ENCODE measurements at regions not wholly inside any gene's neighbourhood (a gene's known extent, or its start where the extent isn't known, plus 50 kb on each side); places are given as distances from the start of the nearest gene placed in this dataset.

DNA sequence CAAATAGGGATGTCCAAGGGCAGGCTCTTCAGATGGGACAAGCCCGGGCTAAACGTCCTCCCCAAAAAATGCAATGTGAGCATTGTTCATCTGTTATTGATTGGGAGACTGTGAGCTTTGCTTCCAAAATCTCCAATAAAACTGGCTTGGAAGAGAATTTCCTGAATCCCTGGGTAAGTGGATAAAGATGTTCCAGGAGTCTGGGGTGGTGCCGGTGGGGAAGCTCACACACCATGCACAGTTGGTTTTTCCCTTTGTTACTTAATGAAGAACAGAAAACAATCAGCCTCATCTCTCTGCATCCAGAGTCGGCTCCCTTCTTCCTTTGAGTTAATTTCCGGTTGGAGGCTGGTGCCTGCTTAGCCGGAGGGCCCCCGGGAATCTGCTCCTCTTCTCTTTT lies 72.1 kb upstream of the ZBTB40 start:
- H3K4me3 ChIP-seq (ENCODE audit: low read depth, low read length): no peak overlapping the region
- H3K27ac ChIP-seq (ENCODE audit: low read depth, low read length): peak overlapping the region; percentile 30
- no peak overlapping the region for H3K9ac ChIP-seq (ENCODE audit: low read depth, low read length)
- H3K4me1 ChIP-seq (ENCODE audit: control insufficient read depth, insufficient read depth, low read length): peaks cover 7% of the 10 kb centered on the region
- no peaks in the 10 kb centered on the region for H3K36me3 ChIP-seq (ENCODE audit: control insufficient read depth, insufficient read depth, low read length)
- no peaks in the 10 kb centered on the region for H3K9me3 ChIP-seq (ENCODE audit: control insufficient read depth, insufficient read depth, low read length)
- no peaks in the 10 kb centered on the region for H3K27me3 ChIP-seq (ENCODE audit: control insufficient read depth, insufficient read depth, low read length)

GRCh38 chr1:22380024-22380785 lies 71.4 kb upstream of the ZBTB40 start:
- Histone ChIP-seq H3K36me3 (ENCODE audit: control insufficient read depth, insufficient read depth, low read length) (no peaks in the 10 kb centered on the region), H3K9ac (ENCODE audit: low read depth, low read length) (no peak overlapping the region), H3K4me1 (ENCODE audit: control insufficient read depth, insufficient read depth, low read length) (peaks cover 7% of the 10 kb centered on the region), H3K4me3 (ENCODE audit: low read depth, low read length) (no peak overlapping the region), H3K27me3 (ENCODE audit: control insufficient read depth, insufficient read depth, low read length) (no peaks in the 10 kb centered on the region), H3K27ac (ENCODE audit: low read depth, low read length) (no peak overlapping the region), H3K9me3 (ENCODE audit: control insufficient read depth, insufficient read depth, low read length) (no peaks in the 10 kb centered on the region)

- Histone ChIP-seq H3K9me3 (ENCODE audit: control insufficient read depth, insufficient read depth, low read length) (no peaks in the 10 kb centered on the region), H3K27ac (ENCODE audit: low read depth, low read length) (no peak overlapping the region), H3K4me1 (ENCODE audit: control insufficient read depth, insufficient read depth, low read length) (peaks cover 1% of the 10 kb centered on the region; the same call in 1 of the 2 replicates), H3K36me3 (ENCODE audit: control insufficient read depth, insufficient read depth, low read length) (no peaks in the 10 kb centered on the region), H3K4me3 (ENCODE audit: low read depth, low read length) (no peak overlapping the region), H3K27me3 (ENCODE audit: control insufficient read depth, insufficient read depth, low read length) (no peaks in the 10 kb centered on the region), H3K9ac (ENCODE audit: low read depth, low read length) (no peak overlapping the region)
Measured at GRCh38 chr1:22383526-22384294, 67.9 kb upstream of the ZBTB40 start.

GRCh38 chr1:22385537-22385936 lies 66.1 kb upstream of the ZBTB40 start:
- Histone ChIP-seq H3K4me1 (ENCODE audit: control insufficient read depth, insufficient read depth, low read length) (peaks cover 5% of the 10 kb centered on the region), H3K36me3 (ENCODE audit: control insufficient read depth, insufficient read depth, low read length) (no peaks in the 10 kb centered on the region), H3K27ac (ENCODE audit: low read depth, low read length) (no peak overlapping the region), H3K4me3 (ENCODE audit: low read depth, low read length) (no peak overlapping the region), H3K9me3 (ENCODE audit: control insufficient read depth, insufficient read depth, low read length) (no peaks in the 10 kb centered on the region), H3K9ac (ENCODE audit: low read depth, low read length) (no peak overlapping the region), H3K27me3 (ENCODE audit: control insufficient read depth, insufficient read depth, low read length) (no peaks in the 10 kb centered on the region)

GRCh38 chr1:22386774-22387173 lies 64.9 kb upstream of the ZBTB40 start:
- H3K4me1 ChIP-seq (ENCODE audit: control insufficient read depth, insufficient read depth, low read length): peaks cover 5% of the 10 kb centered on the region
- no peak overlapping the region for H3K27ac ChIP-seq (ENCODE audit: low read depth, low read length)
- H3K4me3 ChIP-seq (ENCODE audit: low read depth, low read length): no peak overlapping the region
- H3K9me3 ChIP-seq (ENCODE audit: control insufficient read depth, insufficient read depth, low read length): no peaks in the 10 kb centered on the region
- no peak overlapping the region for H3K9ac ChIP-seq (ENCODE audit: low read depth, low read length)
- no peaks in the 10 kb centered on the region for H3K27me3 ChIP-seq (ENCODE audit: control insufficient read depth, insufficient read depth, low read length)
- no peaks in the 10 kb centered on the region for H3K36me3 ChIP-seq (ENCODE audit: control insufficient read depth, insufficient read depth, low read length)

- Histone ChIP-seq H3K9me3 (ENCODE audit: control insufficient read depth, insufficient read depth, low read length) (no peaks in the 10 kb centered on the region), H3K27ac (ENCODE audit: low read depth, low read length) (no peak overlapping the region), H3K4me3 (ENCODE audit: low read depth, low read length) (no peak overlapping the region), H3K4me1 (ENCODE audit: control insufficient read depth, insufficient read depth, low read length) (peaks cover 5% of the 10 kb centered on the region), H3K36me3 (ENCODE audit: control insufficient read depth, insufficient read depth, low read length) (no peaks in the 10 kb centered on the region), H3K27me3 (ENCODE audit: control insufficient read depth, insufficient read depth, low read length) (no peaks in the 10 kb centered on the region), H3K9ac (ENCODE audit: low read depth, low read length) (no peak overlapping the region; the same call in 1 of the 2 replicates)
Measured at GRCh38 chr1:22387919-22388580, 63.6 kb upstream of the ZBTB40 start.

DNA sequence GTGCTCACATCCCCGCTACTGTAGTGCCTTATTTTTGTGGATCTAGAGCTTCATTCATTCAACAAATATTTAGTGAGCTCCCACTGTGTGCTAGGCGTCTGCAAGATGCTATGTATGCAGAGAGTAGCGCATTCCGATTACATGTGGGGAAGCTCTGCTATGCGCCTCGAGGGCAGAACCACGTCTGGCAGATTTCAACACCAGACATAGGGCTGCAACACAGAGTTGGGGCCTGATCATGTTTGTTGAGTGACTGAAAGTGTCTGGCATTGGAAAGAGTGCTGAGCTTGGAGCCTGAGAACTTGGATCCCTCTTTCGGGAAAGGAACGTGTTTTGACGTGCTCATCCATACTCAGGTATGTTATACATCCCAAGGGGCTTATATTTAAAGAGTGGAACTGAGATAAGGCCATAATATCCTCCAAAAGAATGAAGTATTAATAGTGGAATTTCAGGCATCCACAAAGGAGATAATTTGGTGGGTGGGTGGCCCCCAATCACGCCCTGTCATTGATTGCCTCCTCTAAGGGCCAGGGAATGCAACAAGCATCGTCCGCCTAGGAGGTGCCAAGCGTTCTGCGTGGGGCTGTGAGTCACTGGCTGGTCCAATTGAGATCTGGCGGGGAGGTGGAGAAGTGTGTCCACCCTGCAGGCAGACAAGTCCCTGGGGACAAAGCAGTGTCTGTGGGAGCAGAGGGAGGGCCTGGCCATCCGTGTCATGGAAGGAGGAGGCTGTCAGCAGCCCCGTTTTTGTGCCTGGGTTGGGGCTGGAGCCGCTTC lies 62.8 kb upstream of the ZBTB40 start:
- no peak overlapping the region for H3K9ac ChIP-seq (ENCODE audit: low read depth, low read length)
- no peaks in the 10 kb centered on the region for H3K27me3 ChIP-seq (ENCODE audit: control insufficient read depth, insufficient read depth, low read length)
- no peak overlapping the region for H3K27ac ChIP-seq (ENCODE audit: low read depth, low read length)
- H3K36me3 ChIP-seq (ENCODE audit: control insufficient read depth, insufficient read depth, low read length): no peaks in the 10 kb centered on the region
- peaks cover 5% of the 10 kb centered on the region for H3K4me1 ChIP-seq (ENCODE audit: control insufficient read depth, insufficient read depth, low read length)
- no peak overlapping the region for H3K4me3 ChIP-seq (ENCODE audit: low read depth, low read length)
- no peaks in the 10 kb centered on the region for H3K9me3 ChIP-seq (ENCODE audit: control insufficient read depth, insufficient read depth, low read length)

- Histone ChIP-seq H3K9ac (ENCODE audit: low read depth, low read length) (no peak overlapping the region), H3K27ac (ENCODE audit: low read depth, low read length) (no peak overlapping the region), H3K36me3 (ENCODE audit: control insufficient read depth, insufficient read depth, low read length) (no peaks in the 10 kb centered on the region), H3K4me3 (ENCODE audit: low read depth, low read length) (no peak overlapping the region), H3K4me1 (ENCODE audit: control insufficient read depth, insufficient read depth, low read length) (peaks cover 10% of the 10 kb centered on the region), H3K9me3 (ENCODE audit: control insufficient read depth, insufficient read depth, low read length) (no peaks in the 10 kb centered on the region), H3K27me3 (ENCODE audit: control insufficient read depth, insufficient read depth, low read length) (no peaks in the 10 kb centered on the region)
Measured at GRCh38 chr1:22393587-22393986, 58.1 kb upstream of the ZBTB40 start.

DNA sequence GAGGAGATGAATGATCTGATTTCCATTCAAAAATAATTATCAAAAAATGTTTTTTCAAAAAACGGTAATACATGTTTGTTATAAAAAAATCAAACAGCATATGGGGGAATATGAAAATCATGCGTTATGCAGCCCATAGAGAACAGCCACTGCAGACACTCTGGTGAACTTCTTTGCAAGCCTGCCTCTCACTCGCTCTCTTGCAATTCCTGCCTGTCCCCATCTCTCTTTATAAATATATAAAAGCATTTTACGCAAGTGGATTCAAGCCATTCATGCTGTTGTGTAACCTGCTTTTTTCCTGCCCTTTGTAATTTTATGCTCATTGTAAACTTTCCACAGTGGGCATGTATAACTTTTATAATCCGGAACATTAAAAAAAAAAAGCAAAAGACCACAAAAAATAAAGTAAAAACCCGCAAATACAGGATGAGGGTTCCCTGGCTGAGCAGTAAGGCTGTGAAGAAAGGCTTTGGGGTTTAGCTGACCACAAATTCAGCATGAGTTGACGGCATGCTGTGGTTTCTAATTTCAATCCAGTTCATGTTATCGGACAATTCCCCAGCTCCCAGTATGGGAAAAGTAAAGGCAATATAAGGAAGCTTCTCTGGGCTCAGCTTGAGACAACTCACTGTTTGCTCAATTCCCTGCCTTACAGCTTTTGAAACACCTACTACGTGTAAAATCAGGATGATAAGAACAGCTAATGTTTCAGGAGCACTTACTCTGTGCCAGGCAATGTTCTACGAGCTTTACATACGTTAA lies 52.8 kb upstream of the ZBTB40 start:
- H3K4me1 ChIP-seq (ENCODE audit: control insufficient read depth, insufficient read depth, low read length): peaks cover 5% of the 10 kb centered on the region; the same call in 1 of the 2 replicates
- no peaks in the 10 kb centered on the region for H3K9me3 ChIP-seq (ENCODE audit: control insufficient read depth, insufficient read depth, low read length)
- H3K4me3 ChIP-seq (ENCODE audit: low read depth, low read length): no peak overlapping the region
- no peak overlapping the region for H3K27ac ChIP-seq (ENCODE audit: low read depth, low read length)
- no peak overlapping the region for H3K9ac ChIP-seq (ENCODE audit: low read depth, low read length)
- H3K36me3 ChIP-seq (ENCODE audit: control insufficient read depth, insufficient read depth, low read length): no peaks in the 10 kb centered on the region
- H3K27me3 ChIP-seq (ENCODE audit: control insufficient read depth, insufficient read depth, low read length): no peaks in the 10 kb centered on the region

- Histone ChIP-seq H3K27me3 (ENCODE audit: control insufficient read depth, insufficient read depth, low read length) (no peaks in the 10 kb centered on the region), H3K4me3 (ENCODE audit: low read depth, low read length) (no peak overlapping the region), H3K9me3 (ENCODE audit: control insufficient read depth, insufficient read depth, low read length) (no peaks in the 10 kb centered on the region), H3K27ac (ENCODE audit: low read depth, low read length) (no peak overlapping the region), H3K36me3 (ENCODE audit: control insufficient read depth, insufficient read depth, low read length) (no peaks in the 10 kb centered on the region), H3K9ac (ENCODE audit: low read depth, low read length) (no peak overlapping the region), H3K4me1 (ENCODE audit: control insufficient read depth, insufficient read depth, low read length) (peaks cover 5% of the 10 kb centered on the region; the same call in 1 of the 2 replicates)
Measured at GRCh38 chr1:22399421-22400091, 52.1 kb upstream of the ZBTB40 start.

Measured in HUES48 (cell line).